Fibroblast of the aortic adventitia (primary cell): ENCODE measurements at regions not wholly inside any gene's neighbourhood (a gene's known extent, or its start where the extent isn't known, plus 50 kb on each side); places are given as distances from the start of the nearest gene placed in this dataset.

Experiments used
- DNase-seq: peaks from one replicate; pipeline ENCODE4 v3.0.0-alpha.2; 2010; ENCODE audit warnings: low read depth
- H3K4me3 ChIP-seq: 2 replicates; pipeline ENCODE4 v1.5.1; 2011; ENCODE audit warnings: low read depth, mild to moderate bottlenecking, control low read depth, low read length, moderate library complexity
- TF ChIP-seq, protein P1 (sequence below): IDR thresholded peaks from 2 replicates; pipeline ENCODE4 v1.5.1; 2011; ENCODE audit warnings: mild to moderate bottlenecking, low read length, control low read depth, inconsistent platforms; ENCODE audit not compliant: insufficient read depth

DNA sequence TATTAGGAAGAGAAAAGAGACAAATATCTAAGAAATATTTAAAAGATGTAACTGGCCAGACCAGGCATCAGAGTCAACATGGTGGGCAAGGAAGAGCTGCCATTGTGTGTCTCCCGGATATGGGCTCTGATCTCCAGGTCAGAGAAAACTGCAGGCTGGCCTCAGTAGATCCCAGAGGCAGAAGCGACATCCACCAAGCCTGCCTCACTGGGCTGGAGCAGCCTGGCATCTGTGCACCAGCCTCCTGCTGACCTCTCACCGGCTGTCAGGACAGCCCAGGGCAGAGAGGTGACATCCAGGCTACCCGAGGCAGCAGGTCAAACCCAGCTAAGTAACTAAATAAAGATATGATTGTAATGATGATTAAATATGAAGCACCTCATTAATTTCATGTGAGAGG, 162.8 kb upstream of the TNRC6C start:
- H3K4me3 ChIP-seq = no peak overlapping the region
- TF ChIP-seq, protein P1, sequence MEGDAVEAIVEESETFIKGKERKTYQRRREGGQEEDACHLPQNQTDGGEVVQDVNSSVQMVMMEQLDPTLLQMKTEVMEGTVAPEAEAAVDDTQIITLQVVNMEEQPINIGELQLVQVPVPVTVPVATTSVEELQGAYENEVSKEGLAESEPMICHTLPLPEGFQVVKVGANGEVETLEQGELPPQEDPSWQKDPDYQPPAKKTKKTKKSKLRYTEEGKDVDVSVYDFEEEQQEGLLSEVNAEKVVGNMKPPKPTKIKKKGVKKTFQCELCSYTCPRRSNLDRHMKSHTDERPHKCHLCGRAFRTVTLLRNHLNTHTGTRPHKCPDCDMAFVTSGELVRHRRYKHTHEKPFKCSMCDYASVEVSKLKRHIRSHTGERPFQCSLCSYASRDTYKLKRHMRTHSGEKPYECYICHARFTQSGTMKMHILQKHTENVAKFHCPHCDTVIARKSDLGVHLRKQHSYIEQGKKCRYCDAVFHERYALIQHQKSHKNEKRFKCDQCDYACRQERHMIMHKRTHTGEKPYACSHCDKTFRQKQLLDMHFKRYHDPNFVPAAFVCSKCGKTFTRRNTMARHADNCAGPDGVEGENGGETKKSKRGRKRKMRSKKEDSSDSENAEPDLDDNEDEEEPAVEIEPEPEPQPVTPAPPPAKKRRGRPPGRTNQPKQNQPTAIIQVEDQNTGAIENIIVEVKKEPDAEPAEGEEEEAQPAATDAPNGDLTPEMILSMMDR = no peak
- DNase-seq = no peak

GRCh38 chr17:77796176-77796860, 162.2 kb upstream of the TNRC6C start:
- peak; percentile 54 for DNase-seq
- TF ChIP-seq, protein P1 = no peak
- no peak overlapping the region for H3K4me3 ChIP-seq

DNA sequence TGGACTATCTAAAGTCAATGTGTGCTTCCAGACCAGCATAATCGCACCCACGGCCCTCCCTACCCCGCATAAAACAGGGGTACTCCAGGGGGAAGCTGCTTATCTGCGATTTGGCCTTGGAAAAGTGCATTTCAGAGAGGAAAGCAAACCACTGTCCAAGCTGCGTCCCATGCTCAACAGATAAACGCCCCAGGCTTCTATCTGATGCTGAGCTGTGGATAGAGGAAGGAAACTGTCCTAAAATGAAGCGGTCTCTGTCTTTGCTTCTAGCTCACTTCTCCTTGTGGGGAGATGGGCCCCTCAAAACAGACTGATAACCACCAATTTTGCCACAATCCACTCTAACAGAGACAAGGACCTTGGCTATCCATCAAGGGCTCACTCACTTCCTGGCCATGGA, 160.5 kb upstream of the TNRC6C start:
- DNase-seq = no peak
- TF ChIP-seq, protein P1 = no peak

GRCh38 chr17:77798481-77798880, 160.0 kb upstream of the TNRC6C start:
- DNase-seq = no peak
- TF ChIP-seq, protein P1 = no peak
- H3K4me3 ChIP-seq = no peak overlapping the region

More for the DNA sequence above, 160.5 kb upstream of the TNRC6C start:
- no peak overlapping the region for H3K4me3 ChIP-seq

DNA sequence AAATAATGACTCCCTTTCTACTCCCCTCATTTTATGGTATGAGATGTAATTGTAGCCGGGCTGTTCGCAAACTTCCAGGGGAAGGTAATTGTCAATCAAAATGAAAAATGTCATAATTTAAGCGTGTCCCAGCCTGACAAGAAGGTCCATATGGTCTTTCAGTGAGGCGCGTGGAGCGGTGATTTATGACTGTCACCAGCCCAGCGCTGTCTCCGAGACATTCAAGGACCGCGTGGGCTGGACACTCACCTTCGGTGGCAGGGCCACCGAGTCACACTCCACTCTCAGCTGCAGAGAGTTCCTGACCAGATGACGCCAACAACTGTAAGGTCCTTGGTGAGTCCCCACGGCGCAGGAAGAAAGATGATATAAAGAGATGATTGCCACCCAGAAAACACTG, 157.7 kb upstream of the TNRC6C start:
- no peak for DNase-seq
- TF ChIP-seq, protein P1 = no peak
- no peak overlapping the region for H3K4me3 ChIP-seq

DNA sequence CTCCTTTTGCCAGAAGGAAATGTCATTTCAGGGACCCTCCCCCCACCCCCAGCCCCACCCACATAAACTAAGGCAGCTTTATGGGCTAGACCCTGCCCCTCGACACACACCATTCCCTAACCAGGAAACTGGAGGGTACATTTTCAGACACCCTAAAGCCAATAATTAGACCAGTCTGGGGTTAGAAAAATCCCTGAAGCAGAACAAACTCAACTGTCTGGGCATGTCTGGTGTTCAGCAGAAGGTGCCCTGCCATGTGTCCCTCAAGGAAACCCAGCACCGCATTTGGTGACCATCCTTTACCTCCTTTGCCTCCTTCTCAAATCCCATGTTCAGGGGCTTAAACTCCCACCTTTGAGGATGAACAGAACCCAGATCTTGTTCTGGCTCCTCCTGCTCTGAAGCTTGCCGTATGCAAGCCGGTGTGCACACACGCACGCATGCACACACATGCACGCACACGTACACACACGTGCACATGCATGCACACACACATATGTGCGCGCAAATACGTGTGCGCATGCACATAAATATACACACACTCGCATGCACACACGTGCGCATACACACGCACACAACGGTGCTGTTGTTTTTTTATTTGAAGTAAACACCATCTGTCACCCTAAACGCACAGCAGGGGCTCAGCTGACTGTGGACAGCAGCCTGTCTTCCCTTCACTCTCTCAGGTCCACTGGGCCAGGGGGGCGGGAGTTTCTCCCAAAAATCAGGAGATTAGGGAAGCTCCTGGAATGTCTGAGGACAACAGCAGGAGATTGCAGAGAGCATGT, 156.8 kb upstream of the TNRC6C start:
- DNase-seq = no peak
- TF ChIP-seq, protein P1 = no peak
- no peak overlapping the region for H3K4me3 ChIP-seq
